ENCODE measurements at regions not wholly inside any gene's neighbourhood (a gene's known extent, or its start where the extent isn't known, plus 50 kb on each side); places are given as distances from the start of the nearest gene placed in this dataset.

DNA sequence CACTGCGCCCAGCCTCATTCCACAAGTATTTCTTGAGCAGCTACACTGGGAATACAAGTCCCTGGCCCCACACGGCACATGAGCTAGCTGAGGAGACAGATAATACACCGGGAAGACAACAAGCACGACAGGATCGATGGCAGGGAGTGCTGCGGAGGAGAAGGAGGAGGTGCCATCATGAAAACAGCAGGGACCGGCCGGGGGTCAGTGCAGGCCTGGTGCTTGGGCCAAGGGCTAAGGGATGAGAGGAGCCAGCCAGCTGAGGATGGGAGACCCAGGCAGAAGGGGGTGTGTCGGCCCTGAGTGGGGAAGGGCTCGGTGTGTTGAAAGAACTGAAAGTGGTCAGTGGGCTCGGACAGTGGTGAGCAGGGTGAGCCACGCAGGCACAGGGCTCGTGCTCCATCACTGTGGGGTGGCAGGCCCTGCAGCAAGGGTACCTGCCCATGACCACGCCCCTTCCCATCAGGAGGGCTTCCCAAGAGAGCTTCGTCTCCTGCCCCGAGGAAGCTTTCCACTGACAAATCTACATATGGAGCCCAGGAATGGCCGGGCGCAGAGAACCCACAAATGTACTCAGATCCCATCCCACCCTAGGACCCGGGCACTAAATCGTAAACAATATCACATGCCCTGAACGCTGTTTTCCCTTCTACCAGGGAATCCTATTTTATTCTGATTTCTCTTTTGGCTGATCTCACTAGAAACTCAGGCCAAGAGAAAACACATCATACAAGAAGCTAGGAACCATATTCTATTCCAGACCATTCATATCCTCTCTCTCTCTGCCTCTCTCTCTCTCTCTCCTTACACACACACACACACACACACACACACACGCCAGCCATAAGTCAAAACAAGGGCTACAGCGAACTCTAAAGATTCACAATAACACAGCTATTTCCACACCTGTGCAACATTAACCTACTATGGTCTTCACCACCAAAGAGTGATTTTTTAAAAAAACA, 50.7 kb upstream of the TNRC6C start:
- no peaks in the 10 kb centered on the region for H3K9me3 ChIP-seq (ENCODE audit: insufficient read depth, low read length)
- no peak overlapping the region for H3K9ac ChIP-seq (ENCODE audit: low read length)
- no peak overlapping the region for H3K4me3 ChIP-seq (ENCODE audit: low read length)
- H3K27ac ChIP-seq (ENCODE audit: low read length) = no peak overlapping the region
- no peaks in the 10 kb centered on the region for H3K36me3 ChIP-seq (replicated peaks; ENCODE audit: low read depth, low read length)
- H3K4me2 ChIP-seq (ENCODE audit: low read length) = no peak overlapping the region
- no peak for TF ChIP-seq EZH2phosphoT487 (IDR thresholded peaks at IDR 0.05; ENCODE audit: low read depth)
- TF ChIP-seq, protein P1, sequence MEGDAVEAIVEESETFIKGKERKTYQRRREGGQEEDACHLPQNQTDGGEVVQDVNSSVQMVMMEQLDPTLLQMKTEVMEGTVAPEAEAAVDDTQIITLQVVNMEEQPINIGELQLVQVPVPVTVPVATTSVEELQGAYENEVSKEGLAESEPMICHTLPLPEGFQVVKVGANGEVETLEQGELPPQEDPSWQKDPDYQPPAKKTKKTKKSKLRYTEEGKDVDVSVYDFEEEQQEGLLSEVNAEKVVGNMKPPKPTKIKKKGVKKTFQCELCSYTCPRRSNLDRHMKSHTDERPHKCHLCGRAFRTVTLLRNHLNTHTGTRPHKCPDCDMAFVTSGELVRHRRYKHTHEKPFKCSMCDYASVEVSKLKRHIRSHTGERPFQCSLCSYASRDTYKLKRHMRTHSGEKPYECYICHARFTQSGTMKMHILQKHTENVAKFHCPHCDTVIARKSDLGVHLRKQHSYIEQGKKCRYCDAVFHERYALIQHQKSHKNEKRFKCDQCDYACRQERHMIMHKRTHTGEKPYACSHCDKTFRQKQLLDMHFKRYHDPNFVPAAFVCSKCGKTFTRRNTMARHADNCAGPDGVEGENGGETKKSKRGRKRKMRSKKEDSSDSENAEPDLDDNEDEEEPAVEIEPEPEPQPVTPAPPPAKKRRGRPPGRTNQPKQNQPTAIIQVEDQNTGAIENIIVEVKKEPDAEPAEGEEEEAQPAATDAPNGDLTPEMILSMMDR (IDR thresholded peaks at IDR 0.05; ENCODE audit: low read depth, low read length) = no peak
- H4K20me1 ChIP-seq (ENCODE audit: insufficient read depth, low read length) = no peaks in the 10 kb centered on the region
- no peaks in the 10 kb centered on the region for H3K79me2 ChIP-seq (ENCODE audit: low read length)
- no peaks in the 10 kb centered on the region for H3K4me1 ChIP-seq (ENCODE audit: low read length)
- H2AFZ ChIP-seq (ENCODE audit: low read depth, low read length) = no peak overlapping the region
- peaks cover 28% of the 10 kb centered on the region for H3K27me3 ChIP-seq (ENCODE audit: low read depth, low read length)

DNA sequence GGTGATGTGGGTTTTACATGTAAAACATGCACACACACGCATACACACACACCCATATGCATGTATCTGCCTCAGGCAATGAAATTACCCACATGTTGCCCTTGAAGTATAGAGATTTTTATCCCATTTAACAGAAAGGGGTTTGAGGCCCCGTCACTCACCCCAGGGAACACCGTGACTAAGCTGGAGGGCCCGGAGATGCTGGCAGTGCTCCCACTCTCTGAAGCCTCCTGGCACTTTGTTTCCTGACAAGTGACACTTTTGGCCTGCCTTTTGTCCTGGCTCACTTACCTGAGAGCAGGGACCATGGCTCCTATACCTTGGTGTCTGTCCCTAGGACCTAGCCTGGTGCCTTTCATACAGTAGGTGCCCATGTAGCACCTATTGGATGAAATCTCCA, 50.0 kb upstream of the TNRC6C start:
- Histone ChIP-seq H3K9ac (ENCODE audit: low read length) (no peak overlapping the region), H3K79me2 (ENCODE audit: low read length) (no peaks in the 10 kb centered on the region), H3K4me2 (ENCODE audit: low read length) (no peak overlapping the region), H3K9me3 (ENCODE audit: insufficient read depth, low read length) (no peaks in the 10 kb centered on the region), H3K27me3 (ENCODE audit: low read depth, low read length) (peaks cover 23% of the 10 kb centered on the region), H3K4me3 (ENCODE audit: low read length) (no peak overlapping the region), H4K20me1 (ENCODE audit: insufficient read depth, low read length) (no peaks in the 10 kb centered on the region), H2AFZ (ENCODE audit: low read depth, low read length) (no peak overlapping the region), H3K4me1 (ENCODE audit: low read length) (no peaks in the 10 kb centered on the region), H3K27ac (ENCODE audit: low read length) (no peak overlapping the region), H3K36me3 (replicated peaks; ENCODE audit: low read depth, low read length) (no peaks in the 10 kb centered on the region)
- TF ChIP-seq, protein P1 (IDR thresholded peaks at IDR 0.05; ENCODE audit: low read depth, low read length) = no peak
- TF ChIP-seq EZH2phosphoT487 (IDR thresholded peaks at IDR 0.05; ENCODE audit: low read depth) = no peak

Measured in OCI-LY3 (cell line).